SIG-M5 treated with dmso at 0.1 percent for 504 hours (cell line): ENCODE measurements at regions not wholly inside any gene's neighbourhood (a gene's known extent, or its start where the extent isn't known, plus 50 kb on each side); places are given as distances from the start of the nearest gene placed in this dataset.

Source experiments
- DNase-seq: peaks from one replicate; lab custom pipeline; 2025; ENCODE audit not compliant: unreplicated experiment; lab: John Stamatoyannopoulos, UW

GRCh38 chr19:46944918-46945628 is 74.6 kb upstream of the NPAS1 start:
- no peak for DNase-seq

- DNase-seq, result no peak
Measured at GRCh38 chr19:46945694-46946489, 73.7 kb upstream of the NPAS1 start.

GRCh38 chr19:46946611-46947238 is 72.9 kb upstream of the NPAS1 start:
- DNase-seq, result no peak

- no peak for DNase-seq
Measured at GRCh38 chr19:46947866-46948265, 71.8 kb upstream of the NPAS1 start.

- no peak for DNase-seq
Measured at GRCh38 chr19:46950526-46951170, 69.0 kb upstream of the NPAS1 start.

GRCh38 chr19:46951171-46951986 is 68.3 kb upstream of the NPAS1 start:
- DNase-seq, result no peak

GRCh38 chr19:46952874-46953273 is 66.8 kb upstream of the NPAS1 start:
- DNase-seq, result no peak

- DNase-seq, result no peak
Measured at GRCh38 chr19:46953955-46954501, 65.6 kb upstream of the NPAS1 start.

- DNase-seq, result no peak
Measured at GRCh38 chr19:46954502-46954992, 65.1 kb upstream of the NPAS1 start.

- DNase-seq, result peak; percentile 55
Measured at GRCh38 chr19:46954993-46955812, 64.4 kb upstream of the NPAS1 start.

- DNase-seq, result no peak
Measured at GRCh38 chr19:46955813-46956371, 63.7 kb upstream of the NPAS1 start.

- no peak for DNase-seq
Measured at GRCh38 chr19:46958532-46958931, 61.1 kb upstream of the NPAS1 start.

GRCh38 chr19:46959894-46960556 is 59.6 kb upstream of the NPAS1 start:
- DNase-seq, result no peak

- no peak for DNase-seq
Measured at GRCh38 chr19:46962030-46962570, 57.5 kb upstream of the NPAS1 start.

- no peak for DNase-seq
Measured at GRCh38 chr19:46963093-46963734, 56.4 kb upstream of the NPAS1 start.

- no peak for DNase-seq
Measured at GRCh38 chr19:46967578-46968032, 52.0 kb upstream of the NPAS1 start.
